HG02798 (cell line): ENCODE measurements at regions not wholly inside any gene's neighbourhood (a gene's known extent, or its start where the extent isn't known, plus 50 kb on each side); places are given as distances from the start of the nearest gene placed in this dataset.

Experiments used
- ATAC-seq: cut with Tn5 transposase; IDR thresholded peaks from one replicate; pipeline ENCODE4 v1.9.1; 2021; ENCODE audit warnings: mild to moderate bottlenecking; ENCODE audit not compliant: unreplicated experiment, poor library complexity

- ATAC-seq = no peak
Observed at GRCh38 chr4:176499518-176499917, 179.8 kb downstream of the SPCS3 start.

- no peak for ATAC-seq
Observed at GRCh38 chr4:176500894-176501293, 181.1 kb downstream of the SPCS3 start.

GRCh38 chr4:176504118-176504517 is 184.4 kb downstream of the SPCS3 start:
- no peak for ATAC-seq

- ATAC-seq = no peak
Observed at GRCh38 chr4:176507845-176508533, 188.2 kb downstream of the SPCS3 start.

- ATAC-seq = no peak
Observed at GRCh38 chr4:176508780-176509331, 189.1 kb downstream of the SPCS3 start.

GRCh38 chr4:176525576-176525975 is 205.8 kb downstream of the SPCS3 start:
- no peak for ATAC-seq

- no peak for ATAC-seq
Observed at GRCh38 chr4:176526704-176527103, 206.9 kb downstream of the SPCS3 start.

- no peak for ATAC-seq
Observed at GRCh38 chr4:176529574-176529973, 209.8 kb downstream of the SPCS3 start.

- ATAC-seq = no peak
Observed at GRCh38 chr4:176533159-176533558, 213.4 kb downstream of the SPCS3 start.

- no peak for ATAC-seq
Observed at GRCh38 chr4:176534566-176534965, 214.8 kb downstream of the SPCS3 start.

GRCh38 chr4:176538217-176538925 is 218.6 kb downstream of the SPCS3 start:
- no peak for ATAC-seq

GRCh38 chr4:176539091-176539784 is 219.5 kb downstream of the SPCS3 start:
- ATAC-seq = no peak

- no peak for ATAC-seq
Observed at GRCh38 chr4:176539785-176540175, 220.0 kb downstream of the SPCS3 start.

GRCh38 chr4:176540814-176541213 is 221.0 kb downstream of the SPCS3 start:
- no peak for ATAC-seq

- ATAC-seq = no peak
Observed at GRCh38 chr4:176545872-176546271, 226.1 kb downstream of the SPCS3 start.

- no peak for ATAC-seq
Observed at GRCh38 chr4:176546975-176547374, 227.2 kb downstream of the SPCS3 start.

GRCh38 chr4:176548571-176548970 is 228.8 kb downstream of the SPCS3 start:
- ATAC-seq = no peak

GRCh38 chr4:176549161-176549865 is 229.5 kb downstream of the SPCS3 start:
- ATAC-seq = no peak

GRCh38 chr4:176558661-176559060 is 234.1 kb downstream of the VEGFC start:
- no peak for ATAC-seq

- no peak for ATAC-seq
Observed at GRCh38 chr4:176561368-176561767, 231.4 kb downstream of the VEGFC start.
